Panc1 (cell line): ENCODE measurements at regions not wholly inside any gene's neighbourhood (a gene's known extent, or its start where the extent isn't known, plus 50 kb on each side); places are given as distances from the start of the nearest gene placed in this dataset.

Source experiments
- ATAC-seq: fragments of 200-7000 bp; cut with Tn5 transposase; 2 replicates; pipeline ENCODE4 v1.9.1; 2020; ENCODE audit warnings: mild to moderate bottlenecking, moderate library complexity
- BruUV-seq: library from RNA; stranded (reverse); fragments of 400-500 nt; replicated peaks from 2 replicates; lab custom pipeline; 2021; lab: Mats Ljungman, UMichigan
- CTCF ChIA-PET: fragments of 300-600 bp; sonication (Branson Sonifier 250); formaldehyde crosslinking; loops from one replicate; lab custom pipeline; 2022; ENCODE audit warnings: antibody characterized with exemption; lab: Charles Lee
- POLR2A ChIA-PET: fragments of 300-600 bp; sonication (Branson Sonifier 250); formaldehyde crosslinking; loops from one replicate; lab custom pipeline; 2022; ENCODE audit warnings: antibody characterized with exemption; lab: Charles Lee
- DNase-seq: peaks from one replicate; pipeline ENCODE4 v3.0.0-alpha.2; 2010; ENCODE audit warnings: low read depth, low spot score
- H3K27ac ChIP-seq: 2 replicates; pipeline ENCODE4 v1.5.1; 2011; ENCODE audit warnings: mild to moderate bottlenecking, low read length, inconsistent platforms
- H3K27me3 ChIP-seq: fragments of 200-500 bp; sonication (Bioruptor generic); 2 replicates; pipeline ENCODE4 v1.6.0; 2014; ENCODE audit warnings: low read length, inconsistent platforms; ENCODE audit not compliant: control insufficient read depth, insufficient read depth
- H3K36me3 ChIP-seq: fragments of 200-500 bp; sonication (Bioruptor generic); 2 replicates; pipeline ENCODE4 v1.5.1; 2014; ENCODE audit warnings: inconsistent platforms, mild to moderate bottlenecking, low read length, moderate library complexity; ENCODE audit not compliant: control insufficient read depth, insufficient read depth
- H3K4me1 ChIP-seq: 2 replicates; pipeline ENCODE4 v1.5.1; 2011; ENCODE audit warnings: inconsistent platforms, mild to moderate bottlenecking, low read length, moderate library complexity; ENCODE audit not compliant: control insufficient read depth, insufficient read depth
- H3K4me3 ChIP-seq, 2 experiments: 2 replicates each; pipeline ENCODE4 v1.5.1; 2011 to 2012; ENCODE audit warnings: low read depth in 2 of 2, low read length in 2 of 2, mild to moderate bottlenecking in 2 of 2, inconsistent platforms in 1 of 2, moderate library complexity in 1 of 2
- H3K9me3 ChIP-seq: fragments of 200-500 bp; sonication (Bioruptor generic); 2 replicates; pipeline ENCODE4 v1.5.1; 2014; ENCODE audit warnings: low read depth, mild to moderate bottlenecking, inconsistent platforms, low read length, moderate library complexity; ENCODE audit not compliant: control insufficient read depth, insufficient read depth
- POLR2AphosphoS5 ChIP-seq: IDR thresholded peaks from 2 replicates; pipeline ENCODE4 v1.6.1; 2012; ENCODE audit warnings: mild to moderate bottlenecking, low read depth, low read length, moderate library complexity
- SIN3A ChIP-seq: IDR thresholded peaks from 2 replicates; pipeline ENCODE4 v1.6.1; 2012; ENCODE audit warnings: low read depth, mild to moderate bottlenecking, low read length, moderate library complexity, borderline replicate concordance; ENCODE audit not compliant: insufficient read depth
- TCF7L2 ChIP-seq: IDR thresholded peaks from 2 replicates; pipeline ENCODE4 v1.6.1; 2011; ENCODE audit warnings: mild to moderate bottlenecking, low read depth, low read length, inconsistent platforms
- in situ Hi-C: cut with HindIII; loops from 2 replicates; pipeline ENCODE4 v1.10.0; 2016; ENCODE audit warnings: low sequenced_read_pairs, low pct_unique_long_range_greater_than_20kb
- intact Hi-C: fragments of 100-400 bp; cut with micrococcal nuclease; formaldehyde crosslinking; loops from one replicate; pipeline ENCODE4 v1.10.0; 2022; ENCODE audit not compliant: unreplicated experiment
- TF ChIP-seq, protein P1 (sequence below), 2 experiments: IDR thresholded peaks; 2 replicates each; pipeline ENCODE4 v1.6.1; 2011 to 2012; ENCODE audit warnings: low read depth in 2 of 2, control low read depth in 1 of 2, low read length in 1 of 2, mild to moderate bottlenecking in 1 of 2, moderate library complexity in 1 of 2; ENCODE audit not compliant: insufficient read depth in 1 of 2
- TF ChIP-seq, protein P2 (sequence below): fragments of 450-650 bp; IDR thresholded peaks from 2 replicates; pipeline ENCODE4 v1.5.1; 2017; ENCODE audit warnings: mild to moderate bottlenecking

- ATAC-seq (no peak), DNase-seq (no peak)
- intact Hi-C loops = no loop called here
- ChIA-PET POLR2A (no interaction called here), CTCF (no interaction called here)
- no peaks in the 10 kb centered on the region for H3K36me3 ChIP-seq
- H3K4me1 ChIP-seq = no peaks in the 10 kb centered on the region
- no TSS peak for BruUV-seq
- H3K9me3 ChIP-seq = no peaks in the 10 kb centered on the region
- TF ChIP-seq POLR2AphosphoS5 = no peak
- no peak for TF ChIP-seq TCF7L2
- no peak for TF ChIP-seq SIN3A
- TF ChIP-seq, protein P1, sequence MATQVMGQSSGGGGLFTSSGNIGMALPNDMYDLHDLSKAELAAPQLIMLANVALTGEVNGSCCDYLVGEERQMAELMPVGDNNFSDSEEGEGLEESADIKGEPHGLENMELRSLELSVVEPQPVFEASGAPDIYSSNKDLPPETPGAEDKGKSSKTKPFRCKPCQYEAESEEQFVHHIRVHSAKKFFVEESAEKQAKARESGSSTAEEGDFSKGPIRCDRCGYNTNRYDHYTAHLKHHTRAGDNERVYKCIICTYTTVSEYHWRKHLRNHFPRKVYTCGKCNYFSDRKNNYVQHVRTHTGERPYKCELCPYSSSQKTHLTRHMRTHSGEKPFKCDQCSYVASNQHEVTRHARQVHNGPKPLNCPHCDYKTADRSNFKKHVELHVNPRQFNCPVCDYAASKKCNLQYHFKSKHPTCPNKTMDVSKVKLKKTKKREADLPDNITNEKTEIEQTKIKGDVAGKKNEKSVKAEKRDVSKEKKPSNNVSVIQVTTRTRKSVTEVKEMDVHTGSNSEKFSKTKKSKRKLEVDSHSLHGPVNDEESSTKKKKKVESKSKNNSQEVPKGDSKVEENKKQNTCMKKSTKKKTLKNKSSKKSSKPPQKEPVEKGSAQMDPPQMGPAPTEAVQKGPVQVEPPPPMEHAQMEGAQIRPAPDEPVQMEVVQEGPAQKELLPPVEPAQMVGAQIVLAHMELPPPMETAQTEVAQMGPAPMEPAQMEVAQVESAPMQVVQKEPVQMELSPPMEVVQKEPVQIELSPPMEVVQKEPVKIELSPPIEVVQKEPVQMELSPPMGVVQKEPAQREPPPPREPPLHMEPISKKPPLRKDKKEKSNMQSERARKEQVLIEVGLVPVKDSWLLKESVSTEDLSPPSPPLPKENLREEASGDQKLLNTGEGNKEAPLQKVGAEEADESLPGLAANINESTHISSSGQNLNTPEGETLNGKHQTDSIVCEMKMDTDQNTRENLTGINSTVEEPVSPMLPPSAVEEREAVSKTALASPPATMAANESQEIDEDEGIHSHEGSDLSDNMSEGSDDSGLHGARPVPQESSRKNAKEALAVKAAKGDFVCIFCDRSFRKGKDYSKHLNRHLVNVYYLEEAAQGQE (IDR thresholded peaks at IDR 0.05; ENCODE audit: insufficient read depth in 1 of 2, low read depth in 2 of 2, low read length in 1 of 2) = no peak
- TF ChIP-seq, protein P2, sequence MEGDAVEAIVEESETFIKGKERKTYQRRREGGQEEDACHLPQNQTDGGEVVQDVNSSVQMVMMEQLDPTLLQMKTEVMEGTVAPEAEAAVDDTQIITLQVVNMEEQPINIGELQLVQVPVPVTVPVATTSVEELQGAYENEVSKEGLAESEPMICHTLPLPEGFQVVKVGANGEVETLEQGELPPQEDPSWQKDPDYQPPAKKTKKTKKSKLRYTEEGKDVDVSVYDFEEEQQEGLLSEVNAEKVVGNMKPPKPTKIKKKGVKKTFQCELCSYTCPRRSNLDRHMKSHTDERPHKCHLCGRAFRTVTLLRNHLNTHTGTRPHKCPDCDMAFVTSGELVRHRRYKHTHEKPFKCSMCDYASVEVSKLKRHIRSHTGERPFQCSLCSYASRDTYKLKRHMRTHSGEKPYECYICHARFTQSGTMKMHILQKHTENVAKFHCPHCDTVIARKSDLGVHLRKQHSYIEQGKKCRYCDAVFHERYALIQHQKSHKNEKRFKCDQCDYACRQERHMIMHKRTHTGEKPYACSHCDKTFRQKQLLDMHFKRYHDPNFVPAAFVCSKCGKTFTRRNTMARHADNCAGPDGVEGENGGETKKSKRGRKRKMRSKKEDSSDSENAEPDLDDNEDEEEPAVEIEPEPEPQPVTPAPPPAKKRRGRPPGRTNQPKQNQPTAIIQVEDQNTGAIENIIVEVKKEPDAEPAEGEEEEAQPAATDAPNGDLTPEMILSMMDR = no peak; the same call in 1 of the 2 replicates
- no peak overlapping the region for H3K4me3 ChIP-seq
- no peaks in the 10 kb centered on the region for H3K27me3 ChIP-seq
- no peak overlapping the region for H3K27ac ChIP-seq
- in situ Hi-C loops = no loop called here
These were observed 132.3 kb downstream of the PCTP start for GRCh38 chr17:55883149-55883548.

DNA sequence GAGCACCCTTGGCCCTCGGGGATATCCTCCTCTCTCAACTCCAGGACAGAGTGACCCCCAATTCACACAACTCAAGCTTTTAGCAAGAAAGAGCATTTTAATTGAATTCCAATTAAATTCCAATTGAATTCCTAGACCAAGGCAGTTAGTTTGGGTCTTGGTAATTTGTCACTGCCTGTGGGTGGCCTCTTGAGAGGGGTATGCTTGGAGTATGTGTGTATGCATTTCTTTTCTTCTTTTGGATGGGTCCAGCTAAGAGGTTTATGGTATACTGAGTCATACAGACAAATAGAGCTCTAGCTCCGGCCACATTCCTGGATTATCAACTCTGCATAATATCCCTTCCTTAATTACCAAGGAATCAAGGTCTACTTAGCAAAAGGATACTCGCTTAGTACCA is 136.7 kb downstream of the PCTP start:
- POLR2A ChIA-PET = no interaction called here
- no peaks in the 10 kb centered on the region for H3K27me3 ChIP-seq
- CTCF ChIA-PET = no interaction called here

More for the DNA sequence above, 136.7 kb downstream of the PCTP start:
- no peak for TF ChIP-seq POLR2AphosphoS5
- TF ChIP-seq TCF7L2 = no peak
- TF ChIP-seq SIN3A = no peak
- TF ChIP-seq, protein P2 = no peak
- TF ChIP-seq, protein P1 (IDR thresholded peaks at IDR 0.05; ENCODE audit: insufficient read depth in 1 of 2, low read depth in 2 of 2, low read length in 1 of 2) = no peak
- DNase-seq = no peak
- intact Hi-C loops = no loop called here
- in situ Hi-C loops = no loop called here
- no TSS peak for BruUV-seq
- Histone ChIP-seq H3K4me3 (no peak overlapping the region), H3K36me3 (no peaks in the 10 kb centered on the region), H3K9me3 (no peaks in the 10 kb centered on the region), H3K4me1 (no peaks in the 10 kb centered on the region), H3K27ac (no peak overlapping the region)
- ATAC-seq = no peak
